ENCODE measurements at regions not wholly inside any gene's neighbourhood (a gene's known extent, or its start where the extent isn't known, plus 50 kb on each side); places are given as distances from the start of the nearest gene placed in this dataset.

DNA sequence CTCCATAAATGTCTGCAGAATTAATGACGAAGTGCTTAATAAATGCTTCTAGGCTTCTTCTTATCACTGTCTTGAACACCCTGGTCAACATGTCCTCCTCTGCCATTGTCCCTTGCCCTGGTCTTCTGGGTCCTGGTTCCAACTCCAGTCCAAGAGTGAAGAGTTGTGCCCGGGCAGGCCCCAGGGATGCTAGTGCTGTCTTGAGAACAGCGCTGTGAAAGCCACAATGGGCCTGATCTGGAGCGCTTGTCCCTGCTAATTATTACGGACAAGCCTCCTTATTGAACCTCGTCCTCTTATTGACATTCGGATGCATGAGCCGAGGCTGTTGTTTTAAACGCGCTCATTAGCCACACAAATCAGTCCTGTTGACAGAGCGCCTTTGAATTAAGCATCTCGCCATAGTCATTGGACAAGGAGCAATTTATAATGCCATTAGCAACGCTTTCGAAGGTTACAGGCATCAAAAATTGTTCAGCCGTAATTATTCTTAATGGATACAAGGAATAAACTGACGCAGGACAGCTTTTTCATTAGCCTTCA is 211.6 kb upstream of the POU3F1 start:
- Histone ChIP-seq H3K9ac (ENCODE audit: insufficient read depth, low read length) (no peak overlapping the region), H3K4me1 (ENCODE audit: control insufficient read depth, extremely low read depth, insufficient read depth, low read length) (no peaks in the 10 kb centered on the region), H4K20me1 (ENCODE audit: control insufficient read depth, extremely low read depth, insufficient read depth, low read length) (no peaks in the 10 kb centered on the region), H3K4me2 (ENCODE audit: extremely low read depth, insufficient read depth, low read length) (no peak overlapping the region), H2AFZ (ENCODE audit: low read length) (no peak overlapping the region), H3K9me3 (ENCODE audit: control insufficient read depth, insufficient read depth, low read depth, low read length) (no peaks in the 10 kb centered on the region), H3K36me3 (ENCODE audit: control insufficient read depth, insufficient read depth, low read length) (no peaks in the 10 kb centered on the region), H3K4me3 (replicated peaks in 1 of 4; ENCODE audit: control extremely low read depth in 1 of 4, insufficient read depth in 1 of 4, low read depth in 3 of 4, low read length in 4 of 4) (no peak overlapping the region), H3K27me3 (ENCODE audit: control insufficient read depth, insufficient read depth, low read length) (no peaks in the 10 kb centered on the region), H3K79me2 (ENCODE audit: control insufficient read depth, insufficient read depth, low read length) (no peaks in the 10 kb centered on the region), H3K27ac (ENCODE audit: insufficient read depth, low read length) (no peak overlapping the region)
- TF ChIP-seq EZH2 (IDR thresholded peaks at IDR 0.05; ENCODE audit: low read length, missing control alignments) = no peak
- TF ChIP-seq, protein P1, sequence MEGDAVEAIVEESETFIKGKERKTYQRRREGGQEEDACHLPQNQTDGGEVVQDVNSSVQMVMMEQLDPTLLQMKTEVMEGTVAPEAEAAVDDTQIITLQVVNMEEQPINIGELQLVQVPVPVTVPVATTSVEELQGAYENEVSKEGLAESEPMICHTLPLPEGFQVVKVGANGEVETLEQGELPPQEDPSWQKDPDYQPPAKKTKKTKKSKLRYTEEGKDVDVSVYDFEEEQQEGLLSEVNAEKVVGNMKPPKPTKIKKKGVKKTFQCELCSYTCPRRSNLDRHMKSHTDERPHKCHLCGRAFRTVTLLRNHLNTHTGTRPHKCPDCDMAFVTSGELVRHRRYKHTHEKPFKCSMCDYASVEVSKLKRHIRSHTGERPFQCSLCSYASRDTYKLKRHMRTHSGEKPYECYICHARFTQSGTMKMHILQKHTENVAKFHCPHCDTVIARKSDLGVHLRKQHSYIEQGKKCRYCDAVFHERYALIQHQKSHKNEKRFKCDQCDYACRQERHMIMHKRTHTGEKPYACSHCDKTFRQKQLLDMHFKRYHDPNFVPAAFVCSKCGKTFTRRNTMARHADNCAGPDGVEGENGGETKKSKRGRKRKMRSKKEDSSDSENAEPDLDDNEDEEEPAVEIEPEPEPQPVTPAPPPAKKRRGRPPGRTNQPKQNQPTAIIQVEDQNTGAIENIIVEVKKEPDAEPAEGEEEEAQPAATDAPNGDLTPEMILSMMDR (conservative IDR thresholded peaks at IDR 0.05 in 1 of 2, IDR thresholded peaks at IDR 0.05 in 1 of 2; ENCODE audit: low read depth in 1 of 2, low read length in 2 of 2) = no peak
- no peak for DNase-seq (ENCODE audit: low read depth in 2 of 2)

DNA sequence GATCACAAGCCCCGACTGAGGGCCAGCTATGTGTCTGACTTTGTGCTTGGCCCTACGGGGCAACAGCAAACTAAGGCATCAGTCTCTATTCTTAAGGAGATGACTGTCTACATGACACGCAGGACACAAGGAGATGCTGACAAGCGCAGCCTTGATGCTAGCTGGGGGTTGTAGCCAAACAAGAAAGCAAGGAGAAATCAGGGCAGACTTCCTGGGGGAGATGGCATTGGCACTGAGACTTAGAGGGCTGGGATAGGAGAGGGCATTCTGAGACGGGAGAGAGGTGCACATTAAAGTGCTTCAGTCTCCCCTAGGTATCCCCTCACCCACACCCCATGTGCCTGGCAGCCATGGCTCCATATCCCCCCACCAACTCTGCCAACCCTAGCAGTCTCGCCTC is 210.8 kb upstream of the POU3F1 start:
- Histone ChIP-seq H4K20me1 (ENCODE audit: control insufficient read depth, extremely low read depth, insufficient read depth, low read length) (no peaks in the 10 kb centered on the region), H3K36me3 (ENCODE audit: control insufficient read depth, insufficient read depth, low read length) (no peaks in the 10 kb centered on the region)

DNA sequence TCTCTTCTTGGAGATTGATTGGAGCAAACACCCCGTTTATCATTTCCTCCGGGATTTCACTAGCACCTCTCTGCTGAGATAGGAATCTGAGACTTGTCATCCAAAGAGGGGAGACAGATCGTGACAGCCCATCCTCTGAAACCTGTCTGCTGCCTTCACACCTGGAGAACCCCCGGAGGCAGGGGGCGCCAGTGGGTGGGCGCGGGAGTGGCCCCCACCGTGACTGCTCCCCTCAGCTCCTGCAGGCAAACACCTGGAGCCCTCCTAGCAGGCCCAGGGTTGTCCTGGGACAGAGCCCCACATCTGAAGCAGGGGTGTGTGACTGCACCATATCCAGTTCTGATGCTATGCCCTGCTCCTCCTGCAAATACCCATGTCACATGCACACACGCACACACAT is 209.5 kb upstream of the POU3F1 start:
- Histone ChIP-seq H4K20me1 (ENCODE audit: control insufficient read depth, extremely low read depth, insufficient read depth, low read length) (no peaks in the 10 kb centered on the region), H3K4me2 (ENCODE audit: extremely low read depth, insufficient read depth, low read length) (no peak overlapping the region), H3K4me1 (ENCODE audit: control insufficient read depth, extremely low read depth, insufficient read depth, low read length) (no peaks in the 10 kb centered on the region), H3K36me3 (ENCODE audit: control insufficient read depth, insufficient read depth, low read length) (no peaks in the 10 kb centered on the region), H3K27me3 (ENCODE audit: control insufficient read depth, insufficient read depth, low read length) (no peaks in the 10 kb centered on the region), H3K9ac (ENCODE audit: insufficient read depth, low read length) (no peak overlapping the region), H3K79me2 (ENCODE audit: control insufficient read depth, insufficient read depth, low read length) (no peaks in the 10 kb centered on the region), H3K9me3 (ENCODE audit: control insufficient read depth, insufficient read depth, low read depth, low read length) (no peaks in the 10 kb centered on the region), H2AFZ (ENCODE audit: low read length) (no peak overlapping the region), H3K4me3 (replicated peaks in 1 of 4; ENCODE audit: control extremely low read depth in 1 of 4, insufficient read depth in 1 of 4, low read depth in 3 of 4, low read length in 4 of 4) (no peak overlapping the region), H3K27ac (ENCODE audit: insufficient read depth, low read length) (no peak overlapping the region)
- DNase-seq (ENCODE audit: low read depth in 2 of 2) = no peak
- TF ChIP-seq EZH2 (IDR thresholded peaks at IDR 0.05; ENCODE audit: low read length, missing control alignments) = no peak
- TF ChIP-seq, protein P1 (conservative IDR thresholded peaks at IDR 0.05 in 1 of 2, IDR thresholded peaks at IDR 0.05 in 1 of 2; ENCODE audit: low read depth in 1 of 2, low read length in 2 of 2) = no peak

More for the DNA sequence above, 210.8 kb upstream of the POU3F1 start:
- Histone ChIP-seq H3K79me2 (ENCODE audit: control insufficient read depth, insufficient read depth, low read length) (no peaks in the 10 kb centered on the region), H3K4me3 (replicated peaks in 1 of 4; ENCODE audit: control extremely low read depth in 1 of 4, insufficient read depth in 1 of 4, low read depth in 3 of 4, low read length in 4 of 4) (no peak overlapping the region), H3K27ac (ENCODE audit: insufficient read depth, low read length) (no peak overlapping the region), H3K4me2 (ENCODE audit: extremely low read depth, insufficient read depth, low read length) (no peak overlapping the region), H3K9ac (ENCODE audit: insufficient read depth, low read length) (no peak overlapping the region), H3K27me3 (ENCODE audit: control insufficient read depth, insufficient read depth, low read length) (no peaks in the 10 kb centered on the region), H2AFZ (ENCODE audit: low read length) (no peak overlapping the region), H3K4me1 (ENCODE audit: control insufficient read depth, extremely low read depth, insufficient read depth, low read length) (no peaks in the 10 kb centered on the region), H3K9me3 (ENCODE audit: control insufficient read depth, insufficient read depth, low read depth, low read length) (no peaks in the 10 kb centered on the region)
- TF ChIP-seq, protein P1 (conservative IDR thresholded peaks at IDR 0.05 in 1 of 2, IDR thresholded peaks at IDR 0.05 in 1 of 2; ENCODE audit: low read depth in 1 of 2, low read length in 2 of 2) = no peak
- no peak for TF ChIP-seq EZH2 (IDR thresholded peaks at IDR 0.05; ENCODE audit: low read length, missing control alignments)
- no peak for DNase-seq (ENCODE audit: low read depth in 2 of 2)

Data from fibroblast of lung (primary cell).